Ovary (tissue), 3 donors: ENCODE measurements at regions not wholly inside any gene's neighbourhood (a gene's known extent, or its start where the extent isn't known, plus 50 kb on each side); places are given as distances from the start of the nearest gene placed in this dataset.

Source experiments
- EP300 ChIP-seq: sonication (generic); formaldehyde crosslinking; IDR thresholded peaks from one replicate; pipeline ENCODE4 v1.6.1; 2017; ENCODE audit warnings: antibody characterized with exemption
- POLR2A ChIP-seq: fragments of 450-650 bp; IDR thresholded peaks from one replicate; pipeline ENCODE4 v1.6.1; 2017; ENCODE audit warnings: antibody characterized with exemption, mild to moderate bottlenecking, moderate library complexity
- TF ChIP-seq, protein P1 (sequence below), 3 donors: fragments of 450-650 bp in 2 of 3; fragments of 200-600 bp in 1 of 3; IDR thresholded peaks; one replicate each; pipeline versions ENCODE4 v1.5.1 to v1.8.0; 2016 to 2022; ENCODE audit warnings: antibody characterized with exemption in 3 of 3, mild to moderate bottlenecking in 1 of 3
- donor health status: DM: no; HTN: no; CAD: no.

DNA sequence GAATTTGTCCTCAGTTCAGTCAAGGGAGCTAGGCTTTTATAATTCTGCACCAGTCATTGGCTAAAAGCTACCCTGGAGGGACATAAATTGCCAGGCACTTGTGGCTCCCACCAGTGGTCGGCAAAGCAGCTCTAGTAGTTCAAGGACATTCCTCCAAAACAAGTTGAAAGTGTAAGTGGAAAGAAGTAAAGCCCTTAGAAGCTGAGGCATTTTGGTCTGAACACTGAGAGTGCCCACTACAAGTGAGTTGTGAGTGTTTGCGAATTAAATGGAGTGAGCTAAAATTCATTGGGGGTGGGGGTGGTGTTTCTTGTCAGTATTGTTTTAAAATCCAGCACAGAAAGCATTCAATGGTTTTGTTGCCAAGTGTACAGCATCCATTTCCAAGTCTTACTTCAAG, 879.9 kb upstream of the CDH2 start:
- TF ChIP-seq, protein P1, sequence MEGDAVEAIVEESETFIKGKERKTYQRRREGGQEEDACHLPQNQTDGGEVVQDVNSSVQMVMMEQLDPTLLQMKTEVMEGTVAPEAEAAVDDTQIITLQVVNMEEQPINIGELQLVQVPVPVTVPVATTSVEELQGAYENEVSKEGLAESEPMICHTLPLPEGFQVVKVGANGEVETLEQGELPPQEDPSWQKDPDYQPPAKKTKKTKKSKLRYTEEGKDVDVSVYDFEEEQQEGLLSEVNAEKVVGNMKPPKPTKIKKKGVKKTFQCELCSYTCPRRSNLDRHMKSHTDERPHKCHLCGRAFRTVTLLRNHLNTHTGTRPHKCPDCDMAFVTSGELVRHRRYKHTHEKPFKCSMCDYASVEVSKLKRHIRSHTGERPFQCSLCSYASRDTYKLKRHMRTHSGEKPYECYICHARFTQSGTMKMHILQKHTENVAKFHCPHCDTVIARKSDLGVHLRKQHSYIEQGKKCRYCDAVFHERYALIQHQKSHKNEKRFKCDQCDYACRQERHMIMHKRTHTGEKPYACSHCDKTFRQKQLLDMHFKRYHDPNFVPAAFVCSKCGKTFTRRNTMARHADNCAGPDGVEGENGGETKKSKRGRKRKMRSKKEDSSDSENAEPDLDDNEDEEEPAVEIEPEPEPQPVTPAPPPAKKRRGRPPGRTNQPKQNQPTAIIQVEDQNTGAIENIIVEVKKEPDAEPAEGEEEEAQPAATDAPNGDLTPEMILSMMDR (IDR thresholded peaks at IDR 0.05): no peak
- TF ChIP-seq POLR2A: no peak
- no peak for TF ChIP-seq EP300
